Natural killer cell treated with Interleukin-12 subunit alpha and Interleukin-12 subunit beta and Interleukin-15 and Interleukin-18, amount 100 ng/mL, for 72 hours (primary cell): ENCODE measurements at regions not wholly inside any gene's neighbourhood (a gene's known extent, or its start where the extent isn't known, plus 50 kb on each side); places are given as distances from the start of the nearest gene placed in this dataset.
"Not testable (repeated sequence)": the region's sequence is repeated elsewhere in the genome, so short reads cannot be mapped to it uniquely, and the experiment has no call there.

ENCODE experiments used
- ATAC-seq, 2 donors: fragments of 150-1000 bp; cut with Tn5 transposase in 1 of 2; sonication (Bioruptor Pico), chemical (Tn5 transposase) in 1 of 2; 2 replicates each; pipeline ENCODE4 v1.10.0; 2021
- DNase-seq: peaks from one replicate; pipeline ENCODE4 v3.0.0; 2022; ENCODE audit warnings: low spot score
- H3K27ac Mint-ChIP-seq, 2 donors: 1 replicate in 1 of 2; 2 replicates in 1 of 2; pipeline ENCODE4 v1.8.0; 2022; ENCODE audit warnings: mixed read lengths in 2 of 2, mild to moderate bottlenecking in 1 of 2, moderate library complexity in 1 of 2
- H3K27me3 Mint-ChIP-seq, 2 donors: 1 replicate in 1 of 2; 2 replicates in 1 of 2; pipeline ENCODE4 v1.8.0; 2022; ENCODE audit warnings: mixed read lengths in 2 of 2
- H3K36me3 Mint-ChIP-seq: one replicate; pipeline ENCODE4 v1.8.0; 2022; ENCODE audit warnings: mixed read lengths
- H3K4me1 Mint-ChIP-seq, 2 donors: 1 replicate in 1 of 2; 2 replicates in 1 of 2; pipeline ENCODE4 v1.8.0; 2022; ENCODE audit warnings: low read depth in 2 of 2, mixed read lengths in 2 of 2, mild to moderate bottlenecking in 1 of 2
- H3K4me3 Mint-ChIP-seq: one replicate; pipeline ENCODE4 v1.8.0; 2022; ENCODE audit warnings: mixed read lengths
- H3K9me3 Mint-ChIP-seq: 2 replicates; pipeline ENCODE4 v1.8.0; 2022; ENCODE audit warnings: mixed read lengths

DNA sequence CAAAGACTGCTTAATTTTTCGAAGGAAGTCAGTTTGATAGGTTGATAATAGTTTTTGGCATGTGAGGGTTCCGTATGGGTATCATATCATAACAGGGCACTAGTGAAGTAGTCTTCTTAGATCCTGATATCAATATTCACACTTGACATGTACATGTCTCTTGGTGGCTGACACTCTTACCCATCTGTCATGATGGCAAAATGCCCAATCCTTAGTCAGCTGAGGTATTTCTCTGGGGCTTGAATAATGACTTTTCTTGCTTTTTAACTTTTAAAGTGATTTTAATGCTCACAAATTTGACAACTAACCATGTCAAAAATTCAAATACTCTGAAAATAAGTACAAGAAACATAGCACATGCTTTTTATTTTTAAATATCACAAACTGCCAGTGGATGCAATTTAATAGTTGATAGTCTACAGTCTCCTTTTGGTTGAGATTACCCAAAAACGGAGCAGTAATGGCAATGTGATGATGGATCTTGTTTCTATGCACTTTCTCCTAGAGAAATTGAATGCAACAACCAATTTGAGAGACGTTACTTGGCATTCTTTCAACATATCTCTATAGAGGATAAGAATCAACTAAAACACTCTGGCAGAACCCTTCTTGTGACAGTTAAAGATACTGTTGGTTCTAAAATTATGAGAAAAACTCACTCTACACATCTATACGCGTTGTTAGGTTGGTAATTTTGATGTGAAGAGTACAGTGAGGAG, 552.9 kb upstream of the PABPC4L start:
- ATAC-seq (no peak), DNase-seq (no peak)
- Mint-ChIP-seq H3K4me1 (no peaks in the 10 kb centered on the region), H3K27ac (no peak overlapping the region), H3K36me3 (no peaks in the 10 kb centered on the region), H3K9me3 (peaks cover 8% of the 10 kb centered on the region), H3K27me3 (no peaks in the 10 kb centered on the region), H3K4me3 (no peak overlapping the region)

DNA sequence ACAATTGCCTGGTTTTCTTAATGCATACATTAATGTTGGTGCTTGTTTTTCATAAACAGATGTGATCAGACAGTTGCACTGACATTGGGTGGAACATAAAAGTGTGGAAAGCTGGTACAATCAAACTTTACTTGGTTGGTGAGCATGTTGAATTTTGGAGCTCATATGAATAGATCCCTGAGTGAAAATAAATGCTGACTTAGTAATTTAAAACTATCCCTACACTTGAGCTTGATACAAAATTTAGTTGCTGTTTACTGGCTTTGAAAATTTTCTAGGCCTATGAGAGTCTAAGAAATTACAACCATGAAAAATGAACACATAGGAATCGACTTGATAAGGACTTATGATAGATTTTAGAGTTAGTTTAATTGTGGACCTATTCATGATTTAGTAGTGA, 551.8 kb upstream of the PABPC4L start:
- Mint-ChIP-seq H3K36me3 (no peaks in the 10 kb centered on the region), H3K4me1 (no peaks in the 10 kb centered on the region), H3K9me3 (peaks cover 12% of the 10 kb centered on the region), H3K4me3 (no peak overlapping the region), H3K27ac (no peak overlapping the region), H3K27me3 (no peaks in the 10 kb centered on the region)
- DNase-seq (no peak), ATAC-seq (no peak)

- H3K4me1 Mint-ChIP-seq = no peaks in the 10 kb centered on the region
- no peak for DNase-seq
- H3K4me3 Mint-ChIP-seq = no peak overlapping the region
- no peaks in the 10 kb centered on the region for H3K27me3 Mint-ChIP-seq
- no peak overlapping the region for H3K27ac Mint-ChIP-seq
- peaks cover 6% of the 10 kb centered on the region for H3K36me3 Mint-ChIP-seq
- peaks cover 31% of the 10 kb centered on the region for H3K9me3 Mint-ChIP-seq
- no peak for ATAC-seq
Observed at GRCh38 chr4:134747108-134747805, 545.7 kb upstream of the PABPC4L start.

GRCh38 chr4:134740290-134740689, 538.7 kb upstream of the PABPC4L start:
- H3K9me3 Mint-ChIP-seq = peaks cover 31% of the 10 kb centered on the region
- no peak for ATAC-seq

GRCh38 chr4:134735901-134736300, 534.3 kb upstream of the PABPC4L start:
- no peak overlapping the region for H3K27ac Mint-ChIP-seq
- no peaks in the 10 kb centered on the region for H3K4me1 Mint-ChIP-seq
- H3K9me3 Mint-ChIP-seq = peaks cover 26% of the 10 kb centered on the region
- H3K4me3 Mint-ChIP-seq = no peak overlapping the region
- H3K27me3 Mint-ChIP-seq = no peaks in the 10 kb centered on the region
- H3K36me3 Mint-ChIP-seq = peaks cover 8% of the 10 kb centered on the region
- no peak for DNase-seq
- ATAC-seq = no peak

More at GRCh38 chr4:134740290-134740689, 538.7 kb upstream of the PABPC4L start:
- H3K27me3 Mint-ChIP-seq = no peaks in the 10 kb centered on the region
- no peak for DNase-seq
- peaks cover 14% of the 10 kb centered on the region for H3K36me3 Mint-ChIP-seq
- no peaks in the 10 kb centered on the region for H3K4me1 Mint-ChIP-seq
- no peak overlapping the region for H3K4me3 Mint-ChIP-seq
- H3K27ac Mint-ChIP-seq = no peak overlapping the region

- no peaks in the 10 kb centered on the region for H3K27me3 Mint-ChIP-seq
- no peaks in the 10 kb centered on the region for H3K4me1 Mint-ChIP-seq
- H3K27ac Mint-ChIP-seq = no peak overlapping the region
- H3K36me3 Mint-ChIP-seq = peaks cover 4% of the 10 kb centered on the region
- no peak overlapping the region for H3K4me3 Mint-ChIP-seq
- H3K9me3 Mint-ChIP-seq = peaks cover 13% of the 10 kb centered on the region
- ATAC-seq = no peak
- DNase-seq = no peak
Observed at GRCh38 chr4:134727696-134728095, 526.1 kb upstream of the PABPC4L start.

- no peak for DNase-seq
- no peak for ATAC-seq
- no peaks in the 10 kb centered on the region for H3K27me3 Mint-ChIP-seq
- no peaks in the 10 kb centered on the region for H3K4me1 Mint-ChIP-seq
- H3K4me3 Mint-ChIP-seq = no peak overlapping the region
- no peak overlapping the region for H3K27ac Mint-ChIP-seq
- peaks cover 3% of the 10 kb centered on the region for H3K9me3 Mint-ChIP-seq
- peaks cover 4% of the 10 kb centered on the region for H3K36me3 Mint-ChIP-seq
Observed at GRCh38 chr4:134722306-134722705, 520.7 kb upstream of the PABPC4L start.

GRCh38 chr4:134720030-134720429, 518.4 kb upstream of the PABPC4L start:
- no peak overlapping the region for H3K27ac Mint-ChIP-seq
- DNase-seq = no peak
- no peaks in the 10 kb centered on the region for H3K4me1 Mint-ChIP-seq
- H3K27me3 Mint-ChIP-seq = no peaks in the 10 kb centered on the region
- peaks cover 4% of the 10 kb centered on the region for H3K36me3 Mint-ChIP-seq
- ATAC-seq = no peak
- H3K9me3 Mint-ChIP-seq = peaks cover 9% of the 10 kb centered on the region
- H3K4me3 Mint-ChIP-seq = no peak overlapping the region

- Mint-ChIP-seq H3K36me3 (peaks cover 3% of the 10 kb centered on the region), H3K27ac (no peak overlapping the region), H3K4me1 (no peaks in the 10 kb centered on the region), H3K9me3 (peaks cover 12% of the 10 kb centered on the region), H3K4me3 (no peak overlapping the region), H3K27me3 (no peaks in the 10 kb centered on the region)
- no peak for DNase-seq
- no peak for ATAC-seq
Observed at GRCh38 chr4:134708616-134709015, 507.0 kb upstream of the PABPC4L start.

DNA sequence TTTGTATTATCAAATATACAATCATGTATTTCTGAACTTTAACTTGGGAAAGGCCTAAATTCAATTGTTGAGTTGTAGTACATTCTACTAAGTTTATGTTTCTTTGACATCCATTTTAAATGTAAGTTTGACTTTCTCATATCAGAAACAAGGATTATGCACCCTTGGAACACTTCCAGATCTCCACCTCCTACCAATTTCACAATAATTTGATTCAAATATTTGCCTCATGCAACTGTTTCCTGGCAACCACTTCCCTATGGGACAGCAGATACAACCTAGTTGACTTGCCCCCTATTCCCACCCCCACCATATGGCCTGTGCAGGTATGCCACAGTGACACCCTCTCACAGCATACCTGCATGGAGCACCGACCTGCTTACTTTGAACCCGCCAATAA, 506.4 kb upstream of the PABPC4L start:
- H3K27me3 Mint-ChIP-seq = no peaks in the 10 kb centered on the region
- no peaks in the 10 kb centered on the region for H3K4me1 Mint-ChIP-seq
- peaks cover 12% of the 10 kb centered on the region for H3K9me3 Mint-ChIP-seq
- no peaks in the 10 kb centered on the region for H3K36me3 Mint-ChIP-seq
- DNase-seq = no peak
- no peak for ATAC-seq
- H3K4me3 Mint-ChIP-seq = no peak overlapping the region
- no peak overlapping the region for H3K27ac Mint-ChIP-seq

DNA sequence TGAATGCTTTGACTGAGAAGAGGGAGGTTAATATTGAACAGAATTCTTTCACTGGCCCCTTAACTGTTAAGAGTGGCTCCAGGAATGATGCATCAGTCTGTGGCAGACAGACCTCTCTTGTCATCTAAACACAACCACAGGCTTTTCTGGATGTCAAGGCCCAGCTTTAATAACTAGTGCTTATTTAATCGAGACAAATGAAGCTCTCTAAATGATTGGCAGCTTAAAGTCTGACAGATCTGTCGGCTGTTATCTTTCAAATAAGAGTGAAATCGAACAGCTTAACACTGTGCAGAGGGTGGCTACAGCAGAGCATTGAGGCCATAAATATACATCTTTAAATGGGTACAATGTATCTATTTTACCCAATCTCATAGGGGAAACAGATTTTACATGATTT, 500.8 kb upstream of the PABPC4L start:
- DNase-seq = no peak
- Mint-ChIP-seq H3K9me3 (peaks cover 9% of the 10 kb centered on the region), H3K27ac (no peak overlapping the region)

DNA sequence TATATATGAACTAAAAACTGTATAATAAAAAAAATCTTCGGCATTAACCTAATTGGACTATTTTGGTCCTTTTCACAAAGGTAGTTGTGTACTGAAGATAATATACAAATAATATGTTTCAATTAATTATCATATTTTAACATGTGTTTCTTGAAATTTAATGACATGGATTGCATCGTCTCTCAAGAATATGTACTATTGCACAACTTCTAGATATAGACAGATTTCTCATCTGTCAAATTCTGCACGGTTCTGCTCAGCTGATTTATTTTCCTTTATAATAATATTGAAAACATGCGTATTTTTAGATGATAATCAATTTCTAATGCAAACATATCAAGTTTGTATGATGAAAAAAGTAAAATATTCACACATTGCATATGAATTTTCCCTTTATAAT, 498.7 kb upstream of the PABPC4L start:
- Mint-ChIP-seq H3K9me3 (peaks cover 9% of the 10 kb centered on the region), H3K27ac (no peak overlapping the region), H3K36me3 (peaks cover 5% of the 10 kb centered on the region), H3K4me3 (no peak overlapping the region), H3K4me1 (no peaks in the 10 kb centered on the region), H3K27me3 (no peaks in the 10 kb centered on the region)
- DNase-seq (no peak), ATAC-seq (no peak)

More for the DNA sequence above, 500.8 kb upstream of the PABPC4L start:
- ATAC-seq = no peak
- H3K36me3 Mint-ChIP-seq = peaks cover 5% of the 10 kb centered on the region
- no peaks in the 10 kb centered on the region for H3K27me3 Mint-ChIP-seq
- H3K4me3 Mint-ChIP-seq = no peak overlapping the region
- no peaks in the 10 kb centered on the region for H3K4me1 Mint-ChIP-seq

DNA sequence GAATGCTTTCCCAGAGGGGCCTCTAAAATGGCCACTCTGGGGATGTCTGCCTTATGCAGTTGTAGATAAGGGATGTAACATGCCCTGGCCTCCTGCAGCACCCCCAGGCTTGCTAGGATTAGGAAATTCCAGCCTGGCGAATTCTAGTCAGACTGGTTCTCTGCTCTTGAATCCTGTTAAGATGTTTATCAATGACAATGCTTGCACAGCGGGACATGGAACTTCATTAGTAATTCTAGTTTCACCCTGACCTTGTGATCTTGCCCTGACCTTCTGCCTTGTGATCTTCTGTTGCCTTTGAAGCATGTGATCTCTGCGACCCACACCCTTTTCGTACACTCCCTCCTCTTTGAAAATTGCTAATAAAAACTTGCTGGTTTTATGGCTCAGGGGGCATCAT, 497.2 kb upstream of the PABPC4L start:
- not testable (repeated sequence) for ATAC-seq, H3K4me3 Mint-ChIP-seq, H3K4me1 Mint-ChIP-seq, DNase-seq, H3K36me3 Mint-ChIP-seq, H3K27ac Mint-ChIP-seq, H3K27me3 Mint-ChIP-seq
- peaks cover 13% of the 10 kb centered on the region for H3K9me3 Mint-ChIP-seq

DNA sequence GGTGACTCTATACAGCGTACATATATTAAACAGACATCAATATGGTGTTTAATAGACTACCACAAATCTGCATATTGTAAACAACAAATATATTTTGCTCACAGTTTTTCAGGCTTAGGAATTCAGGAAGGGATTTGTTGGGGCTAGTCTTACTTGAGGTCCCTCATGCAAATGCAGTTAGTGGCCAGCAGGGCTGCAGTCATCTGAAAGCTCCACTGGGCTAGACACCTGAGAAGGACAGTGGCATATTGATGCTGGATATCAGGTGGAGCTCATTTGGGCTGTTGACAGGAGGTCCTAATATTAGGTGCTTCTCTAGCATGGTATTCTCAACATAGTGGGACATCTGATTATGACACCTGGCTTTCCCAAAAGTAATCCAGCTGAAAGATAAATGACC, 493.8 kb upstream of the PABPC4L start:
- no peaks in the 10 kb centered on the region for H3K27me3 Mint-ChIP-seq
- DNase-seq (no peak), ATAC-seq (no peak)
- peaks cover 5% of the 10 kb centered on the region for H3K36me3 Mint-ChIP-seq
- H3K9me3 Mint-ChIP-seq = peaks cover 23% of the 10 kb centered on the region
- no peak overlapping the region for H3K27ac Mint-ChIP-seq
- H3K4me3 Mint-ChIP-seq = no peak overlapping the region
- H3K4me1 Mint-ChIP-seq = no peaks in the 10 kb centered on the region
